ENCODE measurements at regions not wholly inside any gene's neighbourhood (a gene's known extent, or its start where the extent isn't known, plus 50 kb on each side); places are given as distances from the start of the nearest gene placed in this dataset.
A peak's percentile ranks its signal among the peaks of the same experiment; 100 is the strongest.

DNA sequence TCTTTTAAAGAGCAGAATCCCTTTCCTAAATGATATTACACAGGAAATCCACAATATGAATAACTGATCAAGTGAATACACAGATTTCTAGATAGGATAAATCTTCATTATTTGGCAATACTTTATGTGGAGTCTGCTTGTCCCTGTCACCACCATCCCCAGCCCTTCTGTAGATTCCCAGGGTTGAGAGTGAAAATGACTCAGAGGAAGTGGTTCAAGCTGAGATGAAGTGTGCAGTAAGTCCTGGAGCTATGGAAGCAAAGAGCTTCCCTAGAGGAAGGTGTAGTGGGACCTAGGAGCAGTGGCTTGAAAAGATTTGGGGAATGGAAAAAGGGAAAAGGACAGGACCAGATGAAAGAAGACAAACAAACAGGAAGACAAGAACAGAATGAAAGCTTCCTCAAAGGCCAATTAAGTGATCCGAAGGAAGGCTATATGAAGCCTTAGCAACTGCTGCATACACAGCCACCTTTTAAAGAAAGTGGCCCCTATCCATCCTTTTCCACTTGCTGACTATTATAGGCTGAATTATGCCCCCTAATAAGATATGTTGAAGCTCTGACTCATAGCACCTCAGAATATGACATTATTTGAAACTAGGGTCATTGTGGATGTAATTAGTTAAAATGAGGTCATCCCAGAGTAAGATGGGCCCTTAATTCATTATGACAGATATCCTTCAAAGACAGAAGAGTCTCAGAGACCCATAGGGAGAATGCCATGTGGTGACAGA lies 96.5 kb upstream of the CAMK1G start:
- no peak overlapping the region for H3K27ac Mint-ChIP-seq
- H3K9me3 Mint-ChIP-seq (ENCODE audit: low read depth), result no peaks in the 10 kb centered on the region
- H3K27me3 Mint-ChIP-seq, result peaks cover 8% of the 10 kb centered on the region
- no peaks in the 10 kb centered on the region for H3K36me3 Mint-ChIP-seq (ENCODE audit: insufficient read depth)
- DNase-seq (ENCODE audit: low spot score, unreplicated experiment), result no peak
- peaks cover 12% of the 10 kb centered on the region for H3K4me1 Mint-ChIP-seq (ENCODE audit: low read depth)
- no peak for TF ChIP-seq CTCF (IDR thresholded peaks at IDR 0.05; ENCODE audit: unreplicated experiment)
- no peak overlapping the region for H3K4me3 Mint-ChIP-seq (ENCODE audit: low read depth)

DNA sequence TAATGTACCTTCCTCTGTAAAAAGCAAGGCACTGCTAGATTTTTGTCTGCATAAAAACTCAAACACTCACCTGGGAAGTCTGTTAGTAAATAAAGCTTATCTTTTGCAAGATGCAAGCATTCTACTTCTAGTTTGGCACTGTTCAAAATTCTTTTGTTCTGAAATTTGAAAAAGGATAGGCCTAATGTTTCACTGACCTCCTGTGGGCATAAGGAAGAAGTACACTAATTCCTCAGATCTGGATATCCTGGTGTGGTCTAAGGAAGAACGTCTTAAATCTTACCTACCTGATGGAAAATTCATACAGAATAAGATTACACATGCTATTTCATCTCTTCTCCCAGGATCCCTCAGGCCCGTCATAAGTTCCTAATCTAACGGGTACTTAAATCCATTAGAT lies 93.5 kb upstream of the CAMK1G start:
- Mint-ChIP-seq H3K4me3 (ENCODE audit: low read depth) (no peak overlapping the region), H3K4me1 (ENCODE audit: low read depth) (peaks cover 13% of the 10 kb centered on the region), H3K27me3 (peaks cover 8% of the 10 kb centered on the region), H3K9me3 (ENCODE audit: low read depth) (peaks cover 3% of the 10 kb centered on the region), H3K36me3 (ENCODE audit: insufficient read depth) (no peaks in the 10 kb centered on the region), H3K27ac (no peak overlapping the region)
- DNase-seq (ENCODE audit: low spot score, unreplicated experiment), result no peak
- peak; percentile 61 for TF ChIP-seq CTCF (IDR thresholded peaks at IDR 0.05; ENCODE audit: unreplicated experiment)

- Mint-ChIP-seq H3K9me3 (ENCODE audit: low read depth) (peaks cover 6% of the 10 kb centered on the region), H3K27ac (no peak overlapping the region), H3K27me3 (peaks cover 8% of the 10 kb centered on the region), H3K4me3 (ENCODE audit: low read depth) (no peak overlapping the region), H3K36me3 (ENCODE audit: insufficient read depth) (no peaks in the 10 kb centered on the region), H3K4me1 (ENCODE audit: low read depth) (peaks cover 13% of the 10 kb centered on the region)
- no peak for DNase-seq (ENCODE audit: low spot score, unreplicated experiment)
- TF ChIP-seq CTCF (IDR thresholded peaks at IDR 0.05; ENCODE audit: unreplicated experiment), result no peak
These were observed 92.5 kb upstream of the CAMK1G start for GRCh38 chr1:209491031-209491430.

DNA sequence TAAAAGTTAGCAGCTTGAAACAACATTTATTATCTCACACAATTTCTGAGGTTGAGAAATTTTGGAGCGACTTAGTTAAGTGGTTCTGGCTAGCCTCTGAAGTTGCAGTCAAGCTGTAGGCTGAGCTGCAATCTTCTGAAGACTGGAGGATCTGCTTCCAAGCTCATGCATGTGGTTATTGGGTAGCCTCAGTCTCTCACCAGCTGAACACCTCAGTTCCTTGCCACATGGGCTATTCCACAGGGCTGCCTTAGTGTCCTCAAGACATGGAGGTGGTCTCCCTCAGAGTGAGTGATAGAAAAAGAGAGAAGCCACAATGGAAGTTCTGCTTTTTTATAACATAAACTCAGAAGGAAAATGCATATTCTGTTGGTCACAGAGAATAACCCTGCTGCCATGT lies 92.0 kb upstream of the CAMK1G start:
- Mint-ChIP-seq H3K9me3 (ENCODE audit: low read depth) (peaks cover 6% of the 10 kb centered on the region), H3K4me3 (ENCODE audit: low read depth) (no peak overlapping the region), H3K4me1 (ENCODE audit: low read depth) (peaks cover 13% of the 10 kb centered on the region), H3K27me3 (peaks cover 8% of the 10 kb centered on the region), H3K36me3 (ENCODE audit: insufficient read depth) (no peaks in the 10 kb centered on the region), H3K27ac (no peak overlapping the region)
- DNase-seq (ENCODE audit: low spot score, unreplicated experiment), result no peak
- TF ChIP-seq CTCF (IDR thresholded peaks at IDR 0.05; ENCODE audit: unreplicated experiment), result no peak

DNA sequence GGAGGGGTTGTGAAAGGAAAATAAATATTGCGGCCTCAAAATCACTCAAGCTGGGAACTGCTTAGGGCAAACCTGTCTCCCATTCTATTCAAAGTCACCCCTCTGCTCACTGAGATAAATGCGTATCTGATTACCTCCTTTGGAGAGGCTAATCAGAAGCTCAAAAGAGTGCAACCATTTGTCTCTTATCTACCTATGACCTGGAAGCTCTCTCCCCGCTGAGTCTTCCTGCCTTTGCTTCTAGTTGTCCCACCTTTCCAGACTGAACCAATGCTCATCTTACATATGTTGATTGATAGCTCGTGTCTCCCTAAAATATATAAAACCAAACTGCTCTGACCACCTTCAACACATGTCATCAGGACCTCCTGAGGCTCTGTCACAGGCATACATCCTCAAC lies 91.6 kb upstream of the CAMK1G start:
- Mint-ChIP-seq H3K27ac (no peak overlapping the region), H3K4me3 (ENCODE audit: low read depth) (no peak overlapping the region), H3K4me1 (ENCODE audit: low read depth) (peaks cover 13% of the 10 kb centered on the region), H3K9me3 (ENCODE audit: low read depth) (peaks cover 10% of the 10 kb centered on the region), H3K36me3 (ENCODE audit: insufficient read depth) (peaks cover 2% of the 10 kb centered on the region), H3K27me3 (peaks cover 8% of the 10 kb centered on the region)
- no peak for TF ChIP-seq CTCF (IDR thresholded peaks at IDR 0.05; ENCODE audit: unreplicated experiment)
- no peak for DNase-seq (ENCODE audit: low spot score, unreplicated experiment)
